Loucy (cell line): ENCODE measurements at regions not wholly inside any gene's neighbourhood (a gene's known extent, or its start where the extent isn't known, plus 50 kb on each side); places are given as distances from the start of the nearest gene placed in this dataset.

Experiments used
- CTCF ChIP-seq: fragments of 200-600 bp; sonication (generic); conservative IDR thresholded peaks from 2 replicates; pipeline ENCODE4 v1.5.1; 2014; ENCODE audit warnings: mild to moderate bottlenecking, antibody characterized with exemption, low read length
- EZH2phosphoT487 ChIP-seq: fragments of 200-600 bp; IDR thresholded peaks from 2 replicates; pipeline ENCODE4 v1.6.1; 2018; ENCODE audit warnings: antibody characterized with exemption, mild to moderate bottlenecking, moderate library complexity, borderline replicate concordance

GRCh38 chr5:121744577-121744976 is 107.1 kb upstream of the FTMT start:
- no peak for TF ChIP-seq CTCF
- no peak for TF ChIP-seq EZH2phosphoT487
